ENCODE measurements at regions not wholly inside any gene's neighbourhood (a gene's known extent, or its start where the extent isn't known, plus 50 kb on each side); places are given as distances from the start of the nearest gene placed in this dataset.

- H3K4me1 Mint-ChIP-seq: peaks cover 3% of the 10 kb centered on the region
- no peak overlapping the region for H3K4me2 ChIP-seq (replicated peaks; ENCODE audit: extremely low read depth, low read length, poor library complexity, severe bottlenecking)
- H2AFZ ChIP-seq (ENCODE audit: insufficient read depth, low read depth, low read length, poor library complexity, severe bottlenecking): no peak overlapping the region
- H3K27me3 ChIP-seq (ENCODE audit: control insufficient read depth in 2 of 2, insufficient read depth in 2 of 2, low read length in 2 of 2): no peaks in the 10 kb centered on the region
- H3K9me3 ChIP-seq (replicated peaks in 1 of 2; ENCODE audit: control insufficient read depth in 1 of 2, insufficient read depth in 1 of 2, low read length in 2 of 2): peaks cover 0 to 7% of the 10 kb centered on the region in 2 donors
- H3K4me3 ChIP-seq (replicated peaks in 1 of 3; ENCODE audit: low read depth in 2 of 3, low read length in 3 of 3): no peak overlapping the region
- no peak overlapping the region for H3K9ac ChIP-seq (ENCODE audit: insufficient read depth, low read length, poor library complexity, severe bottlenecking)
- no peaks in the 10 kb centered on the region for H3K36me3 ChIP-seq (replicated peaks in 1 of 2; ENCODE audit: control insufficient read depth in 1 of 2, insufficient read depth in 2 of 2, low read length in 2 of 2)
- H3K4me1 ChIP-seq (ENCODE audit: control insufficient read depth in 1 of 2, insufficient read depth in 2 of 2, low read length in 2 of 2): no peaks in the 10 kb centered on the region
- H3K36me3 Mint-ChIP-seq: peaks cover 0 to 14% of the 10 kb centered on the region in 2 donors
- peaks cover 0 to 4% (median 2%) of the 10 kb centered on the region in 3 donors for H3K27me3 Mint-ChIP-seq (ENCODE audit: low read depth in 3 of 3)
- H3K4me3 Mint-ChIP-seq: no peak overlapping the region
- TF ChIP-seq CTCF (IDR thresholded peaks at IDR 0.05): no peak
- no peak for DNase-seq
- no peak overlapping the region for H3K27ac ChIP-seq (ENCODE audit: low read depth in 1 of 2, low read length in 2 of 2)
- no peaks in the 10 kb centered on the region for H4K20me1 ChIP-seq (ENCODE audit: insufficient read depth, low read length)
- peaks cover 9 to 17% (median 11%) of the 10 kb centered on the region in 7 donors for H3K9me3 Mint-ChIP-seq
- no peaks in the 10 kb centered on the region for H3K79me2 ChIP-seq (ENCODE audit: insufficient read depth, low read length)
- intact Hi-C loops (cut with micrococcal nuclease): no loop called here
- H3K27ac Mint-ChIP-seq: peak overlapping the region in 1 of 7 donors; percentile 77
Measured at GRCh38 chr2:160614391-160614790, 120.8 kb upstream of the RBMS1 start.

GRCh38 chr2:160615706-160616105, 122.1 kb upstream of the RBMS1 start:
- no peaks in the 10 kb centered on the region for H4K20me1 ChIP-seq (ENCODE audit: insufficient read depth, low read length)
- H3K27me3 ChIP-seq (ENCODE audit: control insufficient read depth in 2 of 2, insufficient read depth in 2 of 2, low read length in 2 of 2): no peaks in the 10 kb centered on the region
- H3K4me2 ChIP-seq (replicated peaks; ENCODE audit: extremely low read depth, low read length, poor library complexity, severe bottlenecking): no peak overlapping the region
- no peaks in the 10 kb centered on the region for H3K4me1 ChIP-seq (ENCODE audit: control insufficient read depth in 1 of 2, insufficient read depth in 2 of 2, low read length in 2 of 2)
- H3K9ac ChIP-seq (ENCODE audit: insufficient read depth, low read length, poor library complexity, severe bottlenecking): no peak overlapping the region
- intact Hi-C loops (cut with micrococcal nuclease): no loop called here
- Mint-ChIP-seq H3K9me3 (peaks cover 9 to 17% (median 11%) of the 10 kb centered on the region in 7 donors), H3K4me1 (peaks cover 3% of the 10 kb centered on the region), H3K27me3 (ENCODE audit: low read depth in 3 of 3) (peaks cover 0 to 4% (median 2%) of the 10 kb centered on the region in 3 donors), H3K36me3 (peaks cover 0 to 14% of the 10 kb centered on the region in 2 donors), H3K27ac (peak overlapping the region in 1 of 7 donors; percentile 33), H3K4me3 (no peak overlapping the region)
- peaks cover 0 to 7% of the 10 kb centered on the region in 2 donors for H3K9me3 ChIP-seq (replicated peaks in 1 of 2; ENCODE audit: control insufficient read depth in 1 of 2, insufficient read depth in 1 of 2, low read length in 2 of 2)
- no peaks in the 10 kb centered on the region for H3K36me3 ChIP-seq (replicated peaks in 1 of 2; ENCODE audit: control insufficient read depth in 1 of 2, insufficient read depth in 2 of 2, low read length in 2 of 2)
- DNase-seq: no peak
- no peak overlapping the region for H3K4me3 ChIP-seq (replicated peaks in 1 of 3; ENCODE audit: low read depth in 2 of 3, low read length in 3 of 3)
- no peak for TF ChIP-seq CTCF (IDR thresholded peaks at IDR 0.05)
- no peak overlapping the region for H2AFZ ChIP-seq (ENCODE audit: insufficient read depth, low read depth, low read length, poor library complexity, severe bottlenecking)
- no peaks in the 10 kb centered on the region for H3K79me2 ChIP-seq (ENCODE audit: insufficient read depth, low read length)
- WGBS (ENCODE audit: insufficient coverage): 100% methylated on average over 1 of the region's 2 CpGs
- no peak overlapping the region for H3K27ac ChIP-seq (ENCODE audit: low read depth in 1 of 2, low read length in 2 of 2)

All from CD14-positive monocyte (primary cell).